Common myeloid progenitor, CD34-positive (primary cell): ENCODE measurements at regions not wholly inside any gene's neighbourhood (a gene's known extent, or its start where the extent isn't known, plus 50 kb on each side); places are given as distances from the start of the nearest gene placed in this dataset.

Source experiments
- CTCF ChIA-PET: fragments of 350-600 bp; sonication (Branson Sonifier 250); formaldehyde crosslinking; loops from one replicate; lab custom pipeline; 2021; ENCODE audit warnings: antibody characterized with exemption; lab: Charles Lee
- POLR2A ChIA-PET: fragments of 350-600 bp; sonication (Branson Sonifier 250); formaldehyde crosslinking; loops from one replicate; lab custom pipeline; 2021; ENCODE audit warnings: antibody characterized with exemption; lab: Charles Lee
- DNase-seq, 3 donors: peaks; one replicate each; pipeline versions ENCODE4 v3.0.0 to v3.0.0-alpha.2; 2013
- H3K27ac ChIP-seq, 2 experiments: 1 replicate in 1 of 2; 2 replicates in 1 of 2; pipeline ENCODE4 v1.7.0; 2013; ENCODE audit warnings: inconsistent platforms in 2 of 2, low read length in 2 of 2, mild to moderate bottlenecking in 2 of 2, low read depth in 1 of 2, moderate library complexity in 1 of 2; ENCODE audit not compliant: severe bottlenecking in 2 of 2, insufficient read depth in 1 of 2, poor library complexity in 1 of 2
- H3K27me3 ChIP-seq, 5 experiments: replicated peaks in 2 of 5; 1 replicate in 3 of 5; 2 replicates in 2 of 5; pipeline versions ENCODE4 v1.6.1 to v1.7.0; 2013; ENCODE audit warnings: low read length in 4 of 5, mild to moderate bottlenecking in 2 of 5, moderate library complexity in 2 of 5, inconsistent platforms in 1 of 5; ENCODE audit not compliant: insufficient read depth in 5 of 5, control insufficient read depth in 4 of 5
- H3K36me3 ChIP-seq, 4 experiments: 1 replicate in 2 of 4; 2 replicates in 2 of 4; pipeline versions ENCODE4 v1.6.1 to v1.7.0; 2013; ENCODE audit warnings: low read length in 3 of 4, control low read depth in 1 of 4, mild to moderate bottlenecking in 1 of 4; ENCODE audit not compliant: control insufficient read depth in 4 of 4, insufficient read depth in 4 of 4
- H3K4me1 ChIP-seq, 4 experiments: 1 replicate in 3 of 4; 2 replicates in 1 of 4; pipeline versions ENCODE4 v1.6.1 to v1.7.1; 2013; ENCODE audit warnings: low read length in 3 of 4, mild to moderate bottlenecking in 3 of 4, control low read depth in 1 of 4, inconsistent platforms in 1 of 4, moderate library complexity in 1 of 4; ENCODE audit not compliant: control insufficient read depth in 4 of 4, insufficient read depth in 4 of 4; ENCODE audit errors: control extremely low read depth in 1 of 4
- H3K4me3 ChIP-seq, 7 experiments: 1 replicate in 4 of 7; 2 replicates in 3 of 7; pipeline versions ENCODE4 v1.5.1 to v1.7.0; 2013; ENCODE audit warnings: mild to moderate bottlenecking in 7 of 7, low read length in 6 of 7, moderate library complexity in 6 of 7, inconsistent platforms in 2 of 7, low read depth in 2 of 7, control low read depth in 1 of 7; ENCODE audit not compliant: insufficient read depth in 4 of 7, control insufficient read depth in 1 of 7; ENCODE audit errors: extremely low read depth in 1 of 7
- H3K9me3 ChIP-seq, 5 experiments: 1 replicate in 4 of 5; 2 replicates in 1 of 5; pipeline versions ENCODE4 v1.6.1 to v1.7.1; 2013; ENCODE audit warnings: low read length in 4 of 5, mild to moderate bottlenecking in 2 of 5, inconsistent platforms in 1 of 5, low read depth in 1 of 5, moderate library complexity in 1 of 5; ENCODE audit not compliant: control insufficient read depth in 4 of 5, insufficient read depth in 2 of 5; ENCODE audit errors: control extremely low read depth in 1 of 5
- WGBS: methylation state at CpG from one replicate; pipeline ENCODE4 v1.1.5; 2013; ENCODE audit not compliant: insufficient coverage; 5-methylcytosine and 5-hydroxymethylcytosine counted together

DNA sequence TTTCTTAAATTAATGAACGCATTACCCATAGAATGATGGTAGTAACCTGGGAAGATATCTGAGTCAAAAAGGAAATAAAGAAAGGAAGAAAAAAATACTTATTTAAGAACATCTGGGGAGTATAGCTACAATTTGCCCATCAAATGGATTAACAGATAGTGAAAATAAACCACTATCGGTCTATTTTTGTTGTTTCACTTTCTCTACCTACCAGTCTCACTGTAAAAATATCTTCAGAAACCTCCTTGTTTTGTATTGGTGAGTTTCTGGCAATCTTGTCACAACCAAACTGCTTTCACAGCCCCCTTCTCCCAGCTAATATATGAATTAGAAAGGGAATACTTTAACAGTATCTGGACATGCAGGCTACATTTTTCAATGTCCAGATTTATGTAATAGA is 783.5 kb downstream of the STPG2 start:
- Histone ChIP-seq H3K4me3 (no peak overlapping the region), H3K27ac (no peak overlapping the region), H3K9me3 (peaks cover 0 to 2% (median 0%) of the 10 kb centered on the region in 5 experiments), H3K27me3 (no peaks in the 10 kb centered on the region), H3K4me1 (no peaks in the 10 kb centered on the region), H3K36me3 (no peaks in the 10 kb centered on the region)
- no CpG with 5 or more reads among the region's 2 CpGs for WGBS
- ChIA-PET POLR2A (no interaction called here), CTCF (no interaction called here)
- no peak for DNase-seq

GRCh38 chr4:97360733-97361132 is 782.5 kb downstream of the STPG2 start:
- CTCF ChIA-PET: no interaction called here
- Histone ChIP-seq H3K27ac (no peak overlapping the region), H3K27me3 (no peaks in the 10 kb centered on the region), H3K4me1 (no peaks in the 10 kb centered on the region), H3K9me3 (peaks cover 0 to 2% (median 0%) of the 10 kb centered on the region in 5 experiments), H3K36me3 (no peaks in the 10 kb centered on the region), H3K4me3 (no peak overlapping the region)
- POLR2A ChIA-PET: interaction anchor here (0.6 kb wide), 1 partner anchor 78 kb away, joined by 5 read pairs; no protein-coding TSS in a partner anchor
- DNase-seq: no peak

GRCh38 chr4:97367878-97368277 is 775.4 kb downstream of the STPG2 start:
- POLR2A ChIA-PET: no interaction called here
- CTCF ChIA-PET: no interaction called here

GRCh38 chr4:97370568-97370967 is 772.7 kb downstream of the STPG2 start:
- Histone ChIP-seq H3K9me3 (peaks cover 0 to 2% (median 0%) of the 10 kb centered on the region in 5 experiments), H3K4me1 (no peaks in the 10 kb centered on the region), H3K27ac (no peak overlapping the region), H3K36me3 (no peaks in the 10 kb centered on the region), H3K27me3 (no peaks in the 10 kb centered on the region), H3K4me3 (no peak overlapping the region)
- DNase-seq: no peak
- WGBS: 100% methylated on average over 2 of the region's 3 CpGs
- CTCF ChIA-PET: no interaction called here
- POLR2A ChIA-PET: no interaction called here

More at GRCh38 chr4:97367878-97368277, 775.4 kb downstream of the STPG2 start:
- H3K27ac ChIP-seq: no peak overlapping the region
- no peak overlapping the region for H3K4me3 ChIP-seq
- no peaks in the 10 kb centered on the region for H3K4me1 ChIP-seq
- DNase-seq: no peak
- H3K9me3 ChIP-seq: peaks cover 0 to 2% (median 0%) of the 10 kb centered on the region in 5 experiments
- no peaks in the 10 kb centered on the region for H3K36me3 ChIP-seq
- H3K27me3 ChIP-seq: no peaks in the 10 kb centered on the region

- H3K4me3 ChIP-seq: no peak overlapping the region
- WGBS: 100% methylated on average over 1 of the region's 1 CpG
- H3K9me3 ChIP-seq: peaks cover 0 to under 1% (median 0%) of the 10 kb centered on the region in 5 experiments
- DNase-seq: no peak
- no peaks in the 10 kb centered on the region for H3K27me3 ChIP-seq
- no peaks in the 10 kb centered on the region for H3K36me3 ChIP-seq
- ChIA-PET CTCF (no interaction called here), POLR2A (no interaction called here)
- no peak overlapping the region for H3K27ac ChIP-seq
- H3K4me1 ChIP-seq: no peaks in the 10 kb centered on the region
Measured at GRCh38 chr4:97374526-97374925, 768.8 kb downstream of the STPG2 start.

GRCh38 chr4:97386969-97387368 is 756.3 kb downstream of the STPG2 start:
- no peaks in the 10 kb centered on the region for H3K27me3 ChIP-seq
- no peak for DNase-seq
- no peaks in the 10 kb centered on the region for H3K36me3 ChIP-seq
- POLR2A ChIA-PET: no interaction called here
- H3K4me1 ChIP-seq: no peaks in the 10 kb centered on the region
- no peak overlapping the region for H3K4me3 ChIP-seq
- CTCF ChIA-PET: no interaction called here
- H3K9me3 ChIP-seq: no peaks in the 10 kb centered on the region
- no peak overlapping the region for H3K27ac ChIP-seq

GRCh38 chr4:97394653-97395052 is 748.6 kb downstream of the STPG2 start:
- H3K9me3 ChIP-seq: no peaks in the 10 kb centered on the region
- POLR2A ChIA-PET: no interaction called here

More at GRCh38 chr4:97394653-97395052, 748.6 kb downstream of the STPG2 start:
- H3K4me3 ChIP-seq: no peak overlapping the region
- CTCF ChIA-PET: no interaction called here
- H3K4me1 ChIP-seq: no peaks in the 10 kb centered on the region
- no peak for DNase-seq
- H3K27me3 ChIP-seq: no peaks in the 10 kb centered on the region
- no peaks in the 10 kb centered on the region for H3K36me3 ChIP-seq
- WGBS: no CpG with 5 or more reads among the region's 1 CpG
- no peak overlapping the region for H3K27ac ChIP-seq
